Mucosa of gallbladder (tissue), 1 donor: ENCODE measurements at regions not wholly inside any gene's neighbourhood (a gene's known extent, or its start where the extent isn't known, plus 50 kb on each side); places are given as distances from the start of the nearest gene placed in this dataset.
A peak's percentile ranks its signal among the peaks of the same experiment; 100 is the strongest.

Source experiments
- DNase-seq: peaks from one replicate; pipeline ENCODE4 v3.0.0-alpha.2; 2020; ENCODE audit warnings: low spot score
- donor health status: DM: no; HTN: no; CAD: no.

- no peak for DNase-seq
Observed at GRCh38 chr2:122233372-122233771, 477.9 kb downstream of the TSN start.

DNA sequence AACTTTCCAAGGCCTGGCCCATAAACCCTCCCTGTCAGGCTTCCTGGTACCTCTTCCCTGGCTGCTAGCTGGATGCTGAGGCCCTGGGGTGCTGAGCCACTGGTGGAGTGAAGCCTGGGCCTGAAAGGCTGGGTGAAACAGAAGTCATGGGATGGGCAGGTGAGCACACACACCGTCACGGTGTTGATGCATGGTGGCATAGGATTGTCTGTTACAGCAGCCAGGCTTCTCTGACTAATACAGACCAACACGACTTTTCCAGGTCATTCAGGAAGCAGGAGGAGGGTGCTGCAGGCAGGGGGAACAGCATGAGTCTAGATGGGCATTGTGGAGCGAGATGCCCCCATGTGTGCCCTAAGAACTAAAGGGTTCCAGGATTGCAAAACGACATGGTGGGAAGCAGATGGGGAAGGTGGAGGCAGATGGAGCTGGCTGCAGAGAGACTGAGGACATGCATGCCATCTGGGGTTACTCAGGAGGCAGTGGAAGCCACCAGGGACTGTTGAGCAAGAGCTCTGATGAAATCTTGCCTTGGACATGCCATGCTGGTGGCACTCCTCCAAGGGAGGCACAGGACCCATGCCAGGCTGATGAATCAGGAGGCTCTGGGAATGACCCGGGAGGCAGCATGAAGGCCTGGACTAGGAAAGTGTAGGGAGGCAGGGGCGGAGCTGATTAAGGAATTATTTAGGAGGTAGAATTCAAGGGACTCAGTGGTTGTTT, 480.9 kb downstream of the TSN start:
- DNase-seq: peak; percentile 90

- no peak for DNase-seq
Observed at GRCh38 chr2:122236925-122237324, 481.5 kb downstream of the TSN start.

GRCh38 chr2:122237450-122237849, 482.0 kb downstream of the TSN start:
- DNase-seq: no peak

DNA sequence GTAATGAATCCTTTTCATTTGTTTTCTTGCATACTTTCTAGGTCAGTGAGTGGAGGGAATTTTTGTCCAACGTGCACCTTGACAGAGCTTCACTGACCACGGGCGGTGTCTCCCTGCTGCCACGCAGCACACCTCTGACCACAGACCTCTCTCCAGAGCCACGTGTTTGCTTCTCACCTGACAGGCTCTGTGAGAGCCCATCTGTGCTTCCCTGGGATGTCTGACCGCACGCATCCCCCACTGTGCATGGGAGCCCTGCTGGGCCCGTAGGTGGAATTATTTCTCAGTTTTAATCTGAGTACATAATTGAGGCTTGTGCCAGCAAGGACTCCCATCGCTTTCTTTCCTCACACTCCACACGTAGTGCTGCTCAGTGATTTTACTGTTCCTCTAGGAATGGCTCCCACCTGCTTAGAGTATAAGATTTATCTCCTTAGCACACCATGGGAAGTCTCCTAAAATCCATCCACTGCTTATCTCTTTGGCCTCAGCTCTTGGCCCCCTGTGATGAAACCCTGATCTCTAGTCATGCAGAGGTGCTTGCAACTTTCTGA, 482.6 kb downstream of the TSN start:
- DNase-seq: peak; percentile 23

DNA sequence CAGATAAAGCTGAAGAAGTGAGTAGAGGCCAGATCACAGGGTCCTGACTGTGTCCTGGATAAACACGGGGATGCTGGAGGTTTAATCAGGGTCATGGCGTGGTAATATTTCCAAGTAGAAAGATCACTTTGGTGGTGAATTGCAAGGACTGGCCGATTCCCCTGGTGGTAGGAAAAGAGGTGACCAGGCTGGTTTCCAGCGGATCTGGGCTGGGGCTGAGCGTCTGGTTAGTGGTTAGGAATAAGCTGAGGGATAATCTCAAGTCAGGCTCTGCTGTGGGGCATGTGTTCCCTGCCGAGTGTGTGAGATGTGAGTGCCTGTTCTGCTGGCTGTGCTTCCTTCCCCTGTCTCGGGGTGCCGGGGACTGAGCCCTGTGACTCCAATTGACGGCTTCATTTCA, 484.0 kb downstream of the TSN start:
- DNase-seq: no peak

- DNase-seq: no peak
Observed at GRCh38 chr2:122244598-122245229, 489.3 kb downstream of the TSN start.

- DNase-seq: no peak
Observed at GRCh38 chr2:122249673-122250072, 494.2 kb downstream of the TSN start.

DNA sequence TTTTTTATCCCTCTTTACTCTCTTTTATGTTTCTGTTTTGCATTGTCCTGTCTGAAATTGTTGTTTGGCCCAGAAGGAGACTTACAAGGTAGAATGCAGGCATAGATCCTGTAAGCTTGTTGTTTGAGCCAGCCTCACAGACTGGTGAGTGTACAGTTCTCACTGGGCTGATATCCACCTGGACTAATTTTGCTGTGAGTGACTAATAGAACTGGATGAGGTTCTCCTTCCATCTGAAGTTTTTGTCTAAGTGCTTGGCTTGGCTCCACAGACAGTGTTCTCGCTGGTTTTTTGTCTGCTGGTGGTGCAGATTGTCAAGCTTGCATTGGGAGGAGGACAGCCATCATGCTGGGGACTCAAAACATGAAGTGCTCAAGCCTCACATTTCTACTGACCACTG, 495.7 kb downstream of the TSN start:
- DNase-seq: no peak

- no peak for DNase-seq
Observed at GRCh38 chr2:122251566-122251965, 496.1 kb downstream of the TSN start.

DNA sequence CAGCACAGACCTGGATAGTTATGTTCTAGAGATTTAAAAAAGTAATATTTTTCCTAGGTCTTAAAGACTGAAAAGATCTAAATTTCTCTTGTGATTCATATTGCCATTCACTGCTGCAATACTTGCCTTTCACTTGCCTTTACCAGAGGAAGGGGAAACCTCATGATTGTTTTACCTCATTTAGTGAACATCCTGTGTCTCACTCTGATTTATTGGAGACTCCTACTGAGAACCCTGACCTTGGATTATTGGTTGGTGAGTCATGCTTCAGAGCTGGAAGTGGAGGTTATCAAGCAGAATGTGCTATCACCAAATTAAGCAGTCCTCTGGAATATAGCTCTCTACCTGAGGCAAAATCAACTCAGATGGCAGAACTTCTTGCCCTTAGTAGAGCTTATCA, 500.5 kb downstream of the TSN start:
- DNase-seq: no peak

GRCh38 chr2:122261911-122262310, 506.5 kb downstream of the TSN start:
- no peak for DNase-seq

DNA sequence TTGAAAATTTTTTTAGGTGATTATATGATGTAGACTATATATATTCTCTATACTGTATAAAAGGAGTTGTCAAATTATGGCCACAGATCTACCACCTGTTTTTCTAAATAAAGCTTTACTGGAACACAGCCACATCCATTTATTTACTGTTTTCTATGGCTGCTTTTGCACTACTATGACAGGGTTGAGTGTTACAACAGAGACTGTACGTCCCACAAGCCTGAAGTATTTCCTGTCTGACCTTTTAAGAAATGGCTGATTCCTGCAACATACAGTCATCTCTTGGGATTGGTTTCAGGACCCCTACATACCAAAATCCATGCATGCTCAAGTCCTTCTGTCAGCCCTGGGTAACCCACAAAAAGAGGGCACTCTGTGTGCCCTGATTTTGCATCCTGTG, 508.3 kb downstream of the TSN start:
- DNase-seq: no peak

GRCh38 chr2:122266636-122267035, 511.2 kb downstream of the TSN start:
- no peak for DNase-seq

- DNase-seq: no peak
Observed at GRCh38 chr2:122267947-122268346, 512.5 kb downstream of the TSN start.

GRCh38 chr2:122273785-122274419, 518.5 kb downstream of the TSN start:
- DNase-seq: no peak

GRCh38 chr2:122277956-122278355, 522.5 kb downstream of the TSN start:
- no peak for DNase-seq

DNA sequence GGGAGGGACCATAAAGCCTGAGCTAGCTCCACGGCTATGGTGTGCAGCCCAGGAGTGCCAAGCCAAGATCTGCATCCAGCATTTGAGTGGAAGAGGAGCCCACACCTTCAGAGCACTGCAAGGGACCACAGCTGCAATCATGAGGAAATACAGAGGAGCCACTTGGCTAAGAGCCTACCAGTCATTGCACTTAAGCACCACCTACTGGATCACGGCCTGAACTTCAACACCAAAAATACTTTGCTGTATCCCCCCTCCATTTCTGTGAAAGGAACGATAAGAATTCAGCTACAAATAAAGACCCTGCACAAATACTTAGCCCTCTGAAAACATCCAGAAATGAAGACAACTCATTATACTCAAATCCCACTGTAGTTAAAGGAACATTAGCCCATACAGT, 545.3 kb downstream of the TSN start:
- no peak for DNase-seq

GRCh38 chr2:122307763-122308162, 552.3 kb downstream of the TSN start:
- no peak for DNase-seq

GRCh38 chr2:122315306-122315705, 559.9 kb downstream of the TSN start:
- DNase-seq: no peak

- DNase-seq: no peak
Observed at GRCh38 chr2:122319539-122320132, 564.2 kb downstream of the TSN start.

DNA sequence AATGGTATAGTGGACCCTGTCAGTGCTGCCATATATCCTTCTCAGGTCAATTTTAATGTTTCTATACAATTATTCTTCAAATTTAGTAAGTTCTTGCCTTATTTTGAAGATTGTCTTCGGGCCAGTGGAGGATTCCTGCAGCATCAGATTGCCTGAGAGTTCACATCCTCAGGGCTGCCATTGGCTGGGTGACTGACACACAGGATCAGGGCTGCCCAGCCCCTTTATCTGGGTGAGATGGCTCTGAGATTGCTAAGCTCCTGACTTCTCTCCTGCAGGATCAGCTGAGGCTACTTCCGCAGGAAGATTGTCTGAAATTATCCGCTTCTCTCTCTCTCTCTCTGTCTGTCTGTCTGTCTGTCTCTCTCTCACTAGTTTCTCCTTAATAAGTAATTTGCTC, 567.4 kb downstream of the TSN start:
- no peak for DNase-seq

GRCh38 chr2:122323927-122324326, 568.5 kb downstream of the TSN start:
- DNase-seq: no peak
